Stomach (tissue), 8 donors: ENCODE measurements at regions not wholly inside any gene's neighbourhood (a gene's known extent, or its start where the extent isn't known, plus 50 kb on each side); places are given as distances from the start of the nearest gene placed in this dataset.

Source experiments
- DNase-seq, 2 donors: peaks; one replicate each; pipeline versions ENCODE4 v3.0.0 to v3.0.0-alpha.2; 2013 to 2019
- H3K27ac ChIP-seq, 5 donors: fragments of 200-600 bp in 4 of 5; sonication (generic) in 4 of 5; one replicate each; pipeline ENCODE4 v1.5.1; 2013 to 2019; ENCODE audit warnings: mild to moderate bottlenecking in 1 of 5, moderate library complexity in 1 of 5
- H3K27me3 ChIP-seq, 3 donors: fragments of 200-600 bp; sonication (generic); one replicate each; pipeline ENCODE4 v1.5.1; 2017 to 2019; ENCODE audit warnings: mixed run types in 1 of 3
- H3K36me3 ChIP-seq, 4 donors: fragments of 200-600 bp; sonication (generic); 1 replicate in 3 of 4; 2 replicates in 1 of 4; pipeline ENCODE4 v1.5.1; 2016 to 2019
- H3K4me1 ChIP-seq, 4 donors: fragments of 200-600 bp; sonication (generic); one replicate each; pipeline ENCODE4 v1.5.1; 2016 to 2019
- H3K4me3 ChIP-seq, 4 donors: fragments of 200-600 bp; sonication (generic) in 3 of 4; one replicate each; pipeline ENCODE4 v1.5.1; 2016 to 2019; ENCODE audit warnings: mild to moderate bottlenecking in 1 of 4
- H3K9me3 ChIP-seq, 4 donors: fragments of 200-600 bp; sonication (generic); one replicate each; pipeline ENCODE4 v1.5.1; 2016 to 2019
- CTCF ChIP-seq, 7 experiments: fragments of 450-650 bp in 4 of 7; fragments of 200-600 bp in 3 of 7; sonication (generic) in 3 of 7; IDR thresholded peaks; one replicate each; pipeline ENCODE4 v1.5.1; 2016 to 2019; ENCODE audit warnings: antibody characterized with exemption in 7 of 7, control low read depth in 2 of 7, mild to moderate bottlenecking in 1 of 7
- EP300 ChIP-seq: sonication (generic); formaldehyde crosslinking; IDR thresholded peaks from one replicate; pipeline ENCODE4 v1.6.1; 2017; ENCODE audit warnings: antibody characterized with exemption
- POLR2A ChIP-seq, 4 donors: fragments of 450-650 bp; IDR thresholded peaks; one replicate each; pipeline ENCODE4 v1.6.1; 2016; ENCODE audit warnings: antibody characterized with exemption in 4 of 4, control low read depth in 2 of 4, mild to moderate bottlenecking in 1 of 4, moderate library complexity in 1 of 4
- POLR2AphosphoS5 ChIP-seq, 3 donors: sonication (generic); formaldehyde crosslinking; IDR thresholded peaks; one replicate each; pipeline ENCODE4 v1.6.1; 2016; ENCODE audit warnings: antibody characterized with exemption in 3 of 3
- WGBS, 5 donors: extraction: QIAGEN DNeasy Blood & Tissue Kit in 3 of 5; methylation state at CpG; one replicate each; pipeline versions ENCODE4 v1.1.5 to v1.1.7; 2013 to 2018; 5-methylcytosine and 5-hydroxymethylcytosine counted together
- intact Hi-C: fragments of 100-400 bp; cut with DNase I; formaldehyde crosslinking; loops from one replicate; pipeline ENCODE4 v1.15.1; 2023; ENCODE audit warnings: low total_unique reads
- donor health status: healthy with polysubstance abuse.
- donor health status: Bipolar disorder and iron deficiency.
- donor health status: healthy.

GRCh38 chr18:42611134-42611533 is 504.4 kb downstream of the RIT2 start:
- H3K9me3 ChIP-seq = no peaks in the 10 kb centered on the region
- H3K4me3 ChIP-seq = no peak overlapping the region
- no peak for DNase-seq
- no peak for TF ChIP-seq POLR2AphosphoS5 (IDR thresholded peaks at IDR 0.05)
- TF ChIP-seq EP300 = no peak
- TF ChIP-seq POLR2A (IDR thresholded peaks at IDR 0.05) = no peak
- no peak for TF ChIP-seq CTCF (IDR thresholded peaks at IDR 0.05)
- WGBS, 5 donors = 92 to 100% (median 94%) methylated on average over 1 of the region's 1 CpG
- H3K4me1 ChIP-seq = no peaks in the 10 kb centered on the region
- H3K36me3 ChIP-seq = no peaks in the 10 kb centered on the region
- no peak overlapping the region for H3K27ac ChIP-seq
- intact Hi-C loops = no loop called here
- no peaks in the 10 kb centered on the region for H3K27me3 ChIP-seq

- no peak overlapping the region for H3K4me3 ChIP-seq
- intact Hi-C loops = no loop called here
- H3K27ac ChIP-seq = no peak overlapping the region
- peak in 1 of 2 donors; percentile 67 for DNase-seq
- no peaks in the 10 kb centered on the region for H3K27me3 ChIP-seq
- no peaks in the 10 kb centered on the region for H3K9me3 ChIP-seq
- H3K36me3 ChIP-seq = no peaks in the 10 kb centered on the region
- WGBS, 5 donors = 39 to 57% (median 41%) methylated on average over 2 of the region's 2 CpGs
- TF ChIP-seq POLR2A (IDR thresholded peaks at IDR 0.05) (no peak), EP300 (no peak)
- no peaks in the 10 kb centered on the region for H3K4me1 ChIP-seq
Measured at GRCh38 chr18:42614619-42615293, 500.7 kb downstream of the RIT2 start.

GRCh38 chr18:42617221-42617620 is 498.3 kb downstream of the RIT2 start:
- WGBS, 5 donors = 81 to 93% (median 85%) methylated on average over 3 of the region's 3 CpGs
- no peaks in the 10 kb centered on the region for H3K4me1 ChIP-seq

GRCh38 chr18:42619771-42620170 is 495.7 kb downstream of the RIT2 start:
- Histone ChIP-seq H3K27me3 (no peaks in the 10 kb centered on the region), H3K9me3 (no peaks in the 10 kb centered on the region), H3K36me3 (no peaks in the 10 kb centered on the region), H3K4me1 (no peaks in the 10 kb centered on the region), H3K4me3 (no peak overlapping the region), H3K27ac (no peak overlapping the region)
- TF ChIP-seq POLR2A (IDR thresholded peaks at IDR 0.05) (no peak), EP300 (no peak)
- DNase-seq = no peak
- intact Hi-C loops = no loop called here
- WGBS, 5 donors = 62 to 94% (median 89%) methylated on average over 1 of the region's 1 CpG

More at GRCh38 chr18:42617221-42617620, 498.3 kb downstream of the RIT2 start:
- TF ChIP-seq POLR2A (IDR thresholded peaks at IDR 0.05) (no peak), EP300 (no peak), POLR2AphosphoS5 (IDR thresholded peaks at IDR 0.05) (no peak), CTCF (IDR thresholded peaks at IDR 0.05) (no peak)
- no peak overlapping the region for H3K27ac ChIP-seq
- H3K9me3 ChIP-seq = no peaks in the 10 kb centered on the region
- no peaks in the 10 kb centered on the region for H3K27me3 ChIP-seq
- H3K4me3 ChIP-seq = no peak overlapping the region
- no peak for DNase-seq
- intact Hi-C loops = no loop called here
- H3K36me3 ChIP-seq = no peaks in the 10 kb centered on the region

- TF ChIP-seq EP300 (no peak), POLR2A (IDR thresholded peaks at IDR 0.05) (no peak), CTCF (IDR thresholded peaks at IDR 0.05) (no peak), POLR2AphosphoS5 (IDR thresholded peaks at IDR 0.05) (no peak)
- no peaks in the 10 kb centered on the region for H3K9me3 ChIP-seq
- no peak for DNase-seq
- 51 to 65% (median 56%) methylated on average over 2 of the region's 2 CpGs for WGBS, 5 donors
- intact Hi-C loops = no loop called here
- H3K36me3 ChIP-seq = no peaks in the 10 kb centered on the region
- no peaks in the 10 kb centered on the region for H3K4me1 ChIP-seq
- H3K27ac ChIP-seq = no peak overlapping the region
- no peaks in the 10 kb centered on the region for H3K27me3 ChIP-seq
- H3K4me3 ChIP-seq = no peak overlapping the region
Measured at GRCh38 chr18:42620657-42621056, 494.8 kb downstream of the RIT2 start.
